Prostate gland (tissue), 2 donors: ENCODE measurements at regions not wholly inside any gene's neighbourhood (a gene's known extent, or its start where the extent isn't known, plus 50 kb on each side); places are given as distances from the start of the nearest gene placed in this dataset.

Source experiments
- DNase-seq: peaks from one replicate; pipeline ENCODE4 v3.0.0-alpha.2; 2019; ENCODE audit warnings: low spot score
- H3K27ac ChIP-seq, 2 donors: fragments of 200-600 bp; sonication (generic); 2 replicates each; pipeline ENCODE4 v1.5.1; 2017 to 2019
- H3K27me3 ChIP-seq: fragments of 200-600 bp; sonication (generic); replicated peaks from 2 replicates; pipeline ENCODE4 v1.5.1; 2019; ENCODE audit not compliant: insufficient read depth
- H3K36me3 ChIP-seq, 2 donors: fragments of 200-600 bp; sonication (generic); 1 replicate in 1 of 2; 2 replicates in 1 of 2; pipeline versions ENCODE4 v1.5.1 to v1.8.1; 2017 to 2019
- H3K4me1 ChIP-seq: fragments of 200-600 bp; sonication (generic); replicated peaks from 2 replicates; pipeline ENCODE4 v1.5.1; 2019
- H3K4me3 ChIP-seq, 2 donors: fragments of 200-600 bp; sonication (generic); 2 replicates each; pipeline ENCODE4 v1.5.1; 2017 to 2019
- H3K9me3 ChIP-seq: fragments of 200-600 bp; sonication (generic); 2 replicates; pipeline ENCODE4 v1.5.1; 2017
- POLR2A ChIP-seq: fragments of 450-650 bp; IDR thresholded peaks from one replicate; pipeline ENCODE4 v1.6.1; 2016; ENCODE audit warnings: antibody characterized with exemption, mild to moderate bottlenecking
- POLR2AphosphoS5 ChIP-seq: sonication (generic); formaldehyde crosslinking; IDR thresholded peaks from one replicate; pipeline ENCODE4 v1.6.1; 2017; ENCODE audit warnings: antibody characterized with exemption
- WGBS: methylation state at CpG from one replicate; pipeline ENCODE4 v1.1.5; 2018; 5-methylcytosine and 5-hydroxymethylcytosine counted together
- intact Hi-C: fragments of 100-400 bp; cut with DNase I; formaldehyde crosslinking; loops from one replicate; pipeline ENCODE4 v1.14.2; 2022
- TF ChIP-seq, protein P1 (sequence below), 4 experiments: fragments of 200-600 bp in 2 of 4; fragments of 450-650 bp in 2 of 4; sonication (generic) in 2 of 4; IDR thresholded peaks; 1 replicate in 3 of 4; 2 replicates in 1 of 4; pipeline ENCODE4 v1.5.1; 2016 to 2019; ENCODE audit warnings: antibody characterized with exemption in 4 of 4, mild to moderate bottlenecking in 2 of 4, moderate library complexity in 2 of 4

DNA sequence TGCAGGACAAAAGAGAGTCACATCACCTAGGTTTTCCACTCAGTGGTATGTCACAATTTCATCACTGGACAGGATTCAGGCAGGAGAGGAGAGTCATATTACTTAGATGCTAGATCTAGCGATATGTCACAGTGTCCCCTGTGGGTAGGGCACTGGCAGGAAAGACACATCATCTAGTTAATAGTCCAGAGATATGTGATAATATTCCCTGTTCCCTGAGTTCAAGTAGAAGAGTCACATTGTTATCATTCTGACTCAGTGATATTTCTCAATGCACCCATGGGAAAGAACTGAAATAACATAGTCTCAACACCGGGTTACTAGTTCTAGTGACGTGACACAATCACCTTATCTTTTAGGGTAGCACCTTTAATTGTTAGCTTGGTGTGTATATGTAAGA is 944.0 kb upstream of the TSPY4 start:
- TF ChIP-seq POLR2A (no peak), POLR2AphosphoS5 (no peak)
- TF ChIP-seq, protein P1, sequence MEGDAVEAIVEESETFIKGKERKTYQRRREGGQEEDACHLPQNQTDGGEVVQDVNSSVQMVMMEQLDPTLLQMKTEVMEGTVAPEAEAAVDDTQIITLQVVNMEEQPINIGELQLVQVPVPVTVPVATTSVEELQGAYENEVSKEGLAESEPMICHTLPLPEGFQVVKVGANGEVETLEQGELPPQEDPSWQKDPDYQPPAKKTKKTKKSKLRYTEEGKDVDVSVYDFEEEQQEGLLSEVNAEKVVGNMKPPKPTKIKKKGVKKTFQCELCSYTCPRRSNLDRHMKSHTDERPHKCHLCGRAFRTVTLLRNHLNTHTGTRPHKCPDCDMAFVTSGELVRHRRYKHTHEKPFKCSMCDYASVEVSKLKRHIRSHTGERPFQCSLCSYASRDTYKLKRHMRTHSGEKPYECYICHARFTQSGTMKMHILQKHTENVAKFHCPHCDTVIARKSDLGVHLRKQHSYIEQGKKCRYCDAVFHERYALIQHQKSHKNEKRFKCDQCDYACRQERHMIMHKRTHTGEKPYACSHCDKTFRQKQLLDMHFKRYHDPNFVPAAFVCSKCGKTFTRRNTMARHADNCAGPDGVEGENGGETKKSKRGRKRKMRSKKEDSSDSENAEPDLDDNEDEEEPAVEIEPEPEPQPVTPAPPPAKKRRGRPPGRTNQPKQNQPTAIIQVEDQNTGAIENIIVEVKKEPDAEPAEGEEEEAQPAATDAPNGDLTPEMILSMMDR (IDR thresholded peaks at IDR 0.05) = no peak
- no peaks in the 10 kb centered on the region for H3K27me3 ChIP-seq
- no peak overlapping the region for H3K27ac ChIP-seq
- no peaks in the 10 kb centered on the region for H3K9me3 ChIP-seq
- intact Hi-C loops = no loop called here
- no peaks in the 10 kb centered on the region for H3K4me1 ChIP-seq
- DNase-seq = no peak
- H3K4me3 ChIP-seq = no peak overlapping the region
- 91% methylated on average over 3 of the region's 3 CpGs for WGBS
- H3K36me3 ChIP-seq = no peaks in the 10 kb centered on the region

DNA sequence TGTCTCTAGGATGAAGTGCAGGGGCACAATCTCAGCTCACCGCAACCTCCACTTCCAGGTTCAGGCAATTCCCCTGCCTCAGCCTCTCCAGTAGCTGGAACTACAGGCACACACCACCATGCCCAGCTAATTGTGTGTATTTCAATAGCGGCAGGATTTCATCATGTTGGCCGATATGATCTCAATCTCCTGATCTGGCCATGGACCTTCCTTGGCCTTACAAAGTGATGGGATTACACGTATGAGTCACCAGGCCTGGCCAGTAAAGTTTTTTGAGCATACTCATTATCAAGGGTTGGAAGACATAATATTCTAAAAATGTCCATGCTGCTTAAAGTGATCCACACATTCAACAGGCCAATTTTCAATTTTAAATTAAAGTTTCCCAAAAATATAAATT is 914.4 kb upstream of the TSPY4 start:
- H3K27me3 ChIP-seq = no peaks in the 10 kb centered on the region
- no peaks in the 10 kb centered on the region for H3K36me3 ChIP-seq
- intact Hi-C loops = no loop called here
- no peak overlapping the region for H3K27ac ChIP-seq
- no peaks in the 10 kb centered on the region for H3K9me3 ChIP-seq
- no peak for TF ChIP-seq POLR2A
- TF ChIP-seq, protein P1 (IDR thresholded peaks at IDR 0.05) = no peak
- no peak for TF ChIP-seq POLR2AphosphoS5
- no peak overlapping the region for H3K4me3 ChIP-seq
- 87% methylated on average over 4 of the region's 4 CpGs for WGBS
- DNase-seq = no peak
- no peaks in the 10 kb centered on the region for H3K4me1 ChIP-seq

DNA sequence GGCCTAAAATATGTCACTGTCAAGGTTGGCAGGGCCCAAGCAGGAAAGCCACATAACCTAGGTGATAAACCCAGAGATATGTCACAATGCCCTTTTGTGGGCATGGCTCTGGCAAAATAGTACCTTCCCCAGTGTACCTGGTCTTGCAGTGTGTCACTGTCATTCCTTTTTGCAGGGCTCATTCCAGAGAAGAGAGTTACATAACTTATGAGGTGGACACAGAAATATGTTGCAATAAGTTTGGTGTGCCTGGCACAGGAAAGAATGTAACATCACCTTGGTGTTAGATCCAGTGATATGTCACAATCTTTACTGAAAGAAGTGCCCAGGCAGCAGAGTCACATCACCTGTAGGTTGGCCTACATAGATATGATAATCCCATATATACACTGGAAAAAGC is 910.8 kb upstream of the TSPY4 start:
- H3K4me1 ChIP-seq = no peaks in the 10 kb centered on the region
- DNase-seq = no peak
- H3K36me3 ChIP-seq = no peaks in the 10 kb centered on the region
- H3K27ac ChIP-seq = no peak overlapping the region
- H3K4me3 ChIP-seq = no peak overlapping the region
- intact Hi-C loops = no loop called here
- TF ChIP-seq POLR2A (no peak), POLR2AphosphoS5 (no peak)
- TF ChIP-seq, protein P1 (IDR thresholded peaks at IDR 0.05) = no peak
- H3K27me3 ChIP-seq = no peaks in the 10 kb centered on the region
- no peaks in the 10 kb centered on the region for H3K9me3 ChIP-seq

DNA sequence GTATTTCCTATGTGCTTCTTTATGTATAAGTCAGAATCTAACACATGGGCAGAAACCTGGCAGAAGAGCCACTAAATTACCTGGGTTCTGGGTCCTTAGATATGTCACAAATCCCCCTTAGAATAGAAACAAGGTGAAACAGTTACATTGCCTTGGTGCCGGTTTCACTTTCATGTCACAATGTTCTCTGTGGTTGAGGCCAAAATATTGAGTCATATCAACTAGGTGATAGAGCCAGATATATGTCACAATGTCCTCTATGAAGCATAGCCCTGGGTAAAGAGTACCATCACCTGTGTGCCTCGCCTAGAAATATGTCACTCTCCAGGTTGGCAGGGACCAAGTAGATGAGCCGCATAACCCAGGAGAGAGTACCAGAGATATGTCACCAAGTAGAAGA is 899.8 kb upstream of the TSPY4 start:
- no peak overlapping the region for H3K4me3 ChIP-seq
- H3K27me3 ChIP-seq = no peaks in the 10 kb centered on the region
- intact Hi-C loops = no loop called here
- TF ChIP-seq, protein P1 (IDR thresholded peaks at IDR 0.05) = no peak
- TF ChIP-seq POLR2A (no peak), POLR2AphosphoS5 (no peak)
- H3K4me1 ChIP-seq = no peaks in the 10 kb centered on the region
- H3K36me3 ChIP-seq = no peaks in the 10 kb centered on the region
- no peaks in the 10 kb centered on the region for H3K9me3 ChIP-seq
- H3K27ac ChIP-seq = no peak overlapping the region
- no peak for DNase-seq
- WGBS = 74% methylated on average over 3 of the region's 3 CpGs

DNA sequence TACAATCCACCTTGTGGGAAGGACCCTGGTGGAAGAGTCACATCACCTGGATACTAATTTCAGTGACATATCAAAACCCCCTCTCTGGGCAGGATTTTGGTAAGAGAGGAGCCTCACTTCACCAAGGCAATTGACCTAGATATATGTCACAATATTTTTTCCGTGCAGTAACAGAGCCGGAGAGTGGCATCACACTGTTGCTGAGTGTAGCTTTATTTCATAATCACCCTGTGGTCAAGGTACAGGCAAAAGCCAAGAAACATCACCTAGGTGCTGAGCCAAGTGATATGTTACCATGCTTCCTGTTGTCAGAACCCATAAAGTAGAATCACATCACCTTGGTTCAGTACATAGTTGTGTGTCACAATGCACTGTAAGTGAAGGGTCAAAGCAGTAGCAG is 895.2 kb upstream of the TSPY4 start:
- Histone ChIP-seq H3K4me1 (no peaks in the 10 kb centered on the region), H3K36me3 (no peaks in the 10 kb centered on the region), H3K27me3 (no peaks in the 10 kb centered on the region), H3K4me3 (no peak overlapping the region), H3K27ac (no peak overlapping the region), H3K9me3 (no peaks in the 10 kb centered on the region)
- 93% methylated on average over 2 of the region's 2 CpGs for WGBS
- DNase-seq = no peak
- intact Hi-C loops = no loop called here
- TF ChIP-seq POLR2A = no peak
- TF ChIP-seq POLR2AphosphoS5 = no peak
- TF ChIP-seq, protein P1 (IDR thresholded peaks at IDR 0.05) = no peak
